ENCODE measurements at regions not wholly inside any gene's neighbourhood (a gene's known extent, or its start where the extent isn't known, plus 50 kb on each side); places are given as distances from the start of the nearest gene placed in this dataset.
"Not testable (repeated sequence)": the region's sequence is repeated elsewhere in the genome, so short reads cannot be mapped to it uniquely, and the experiment has no call there.

GRCh38 chr14:106233191-106233590 is 706.8 kb downstream of the TMEM121 start:
- DNase-seq: not testable (repeated sequence)

- DNase-seq: peak; percentile 45
Observed at GRCh38 chr14:106234525-106235254, 708.3 kb downstream of the TMEM121 start.

- DNase-seq: no peak
Observed at GRCh38 chr14:106235356-106236159, 709.2 kb downstream of the TMEM121 start.

- DNase-seq: no peak
Observed at GRCh38 chr14:106248321-106249192, 722.2 kb downstream of the TMEM121 start.

GRCh38 chr14:106253995-106254394 is 727.6 kb downstream of the TMEM121 start:
- not testable (repeated sequence) for DNase-seq

- DNase-seq: peak; percentile 65
Observed at GRCh38 chr14:106257569-106257994, 731.2 kb downstream of the TMEM121 start.

- DNase-seq: peak; percentile 79
Observed at GRCh38 chr14:106268013-106268727, 741.8 kb downstream of the TMEM121 start.

GRCh38 chr14:106269029-106269428 is 742.6 kb downstream of the TMEM121 start:
- no peak for DNase-seq

- no peak for DNase-seq
Observed at GRCh38 chr14:106269451-106270204, 743.2 kb downstream of the TMEM121 start.

GRCh38 chr14:106270476-106271121 is 744.2 kb downstream of the TMEM121 start:
- not testable (repeated sequence) for DNase-seq

- DNase-seq: peak; percentile 23
Observed at GRCh38 chr14:106276326-106277267, 750.2 kb downstream of the TMEM121 start.

- peak; percentile 20 for DNase-seq
Observed at GRCh38 chr14:106277503-106277902, 751.1 kb downstream of the TMEM121 start.

- no peak for DNase-seq
Observed at GRCh38 chr14:106280876-106281275, 754.5 kb downstream of the TMEM121 start.

GRCh38 chr14:106286697-106287290 is 760.4 kb downstream of the TMEM121 start:
- DNase-seq: no peak

GRCh38 chr14:106287506-106287905 is 761.1 kb downstream of the TMEM121 start:
- DNase-seq: no peak

- DNase-seq: no peak
Observed at GRCh38 chr14:106291626-106292025, 765.2 kb downstream of the TMEM121 start.

- DNase-seq: no peak
Observed at GRCh38 chr14:106294324-106294723, 767.9 kb downstream of the TMEM121 start.

- DNase-seq: not testable (repeated sequence)
Observed at GRCh38 chr14:106300951-106301510, 774.6 kb downstream of the TMEM121 start.

- not testable (repeated sequence) for DNase-seq
Observed at GRCh38 chr14:106301609-106302008, 775.2 kb downstream of the TMEM121 start.
